ENCODE measurements at regions not wholly inside any gene's neighbourhood (a gene's known extent, or its start where the extent isn't known, plus 50 kb on each side); places are given as distances from the start of the nearest gene placed in this dataset.

- no peaks in the 10 kb centered on the region for H3K9me3 ChIP-seq (ENCODE audit: low read length)
- FAIRE-seq (no peak), DNase-seq (ENCODE audit: low spot score) (no peak), ATAC-seq (no peak)
- H3K36me3 ChIP-seq (replicated peaks in 1 of 2; ENCODE audit: control insufficient read depth in 1 of 2, insufficient read depth in 2 of 2, low read length in 2 of 2), result no peaks in the 10 kb centered on the region
- H3K4me3 ChIP-seq (replicated peaks in 1 of 3; ENCODE audit: insufficient read depth in 1 of 3, low read depth in 2 of 3, low read length in 3 of 3), result no peak overlapping the region
- intact Hi-C loops (cut with micrococcal nuclease; ENCODE audit: unreplicated experiment), result no loop called here
- ChIA-PET CTCF (ENCODE audit: low intra/inter-chr PET ratio, low total read pairs) (no interaction called here), POLR2A (no interaction called here)
- TF ChIP-seq DNMT3B (CRISPR knock-in tag; conservative IDR thresholded peaks at IDR 0.05) (no peak), ZFP1 (CRISPR knock-in tag; IDR thresholded peaks at IDR 0.05) (no peak), ZNF251 (CRISPR knock-in tag; IDR thresholded peaks at IDR 0.05) (no peak), NR1H2 (CRISPR knock-in tag; IDR thresholded peaks at IDR 0.05; ENCODE audit: borderline replicate concordance, low read depth) (no peak), SATB2 (CRISPR knock-in tag; IDR thresholded peaks at IDR 0.05) (no peak), PHF8 (CRISPR knock-in tag; IDR thresholded peaks at IDR 0.05) (no peak), GZF1 (CRISPR knock-in tag; IDR thresholded peaks at IDR 0.05) (no peak), ZNF570 (CRISPR knock-in tag; IDR thresholded peaks at IDR 0.05; ENCODE audit: borderline replicate concordance) (no peak)
- no TSS peak for BruUV-seq (replicated peaks)
- no peaks in the 10 kb centered on the region for H3K79me2 ChIP-seq (ENCODE audit: insufficient read depth, low read length)
- H3K9ac ChIP-seq (ENCODE audit: insufficient read depth, low read depth, low read length), result no peak overlapping the region
- no peak overlapping the region for H3K4me2 ChIP-seq (ENCODE audit: low read depth, low read length)
- in situ Hi-C loops (cut with HindIII; ENCODE audit: extremely low pct_ligation_motif_present, low pct_unique_long_range_greater_than_20kb), result no loop called here
- peaks cover 5% of the 10 kb centered on the region; the same call in 1 of the 2 replicates for H3K4me1 ChIP-seq (ENCODE audit: insufficient read depth, low read length)
- 58% methylated on average over 4 of the region's 4 CpGs for WGBS (ENCODE audit: low lambda C conversion rate)
- H4K20me1 ChIP-seq (ENCODE audit: insufficient read depth, low read length), result no peaks in the 10 kb centered on the region
- H2AFZ ChIP-seq (ENCODE audit: low read length), result no peak overlapping the region
- H3K27ac ChIP-seq (ENCODE audit: extremely low read length, insufficient read depth, low read length), result no peak overlapping the region
- no peaks in the 10 kb centered on the region for H3K27me3 ChIP-seq (ENCODE audit: control insufficient read depth in 1 of 2, insufficient read depth in 2 of 2, low read length in 2 of 2)
Observed at GRCh38 chr4:103375278-103375677, 177.1 kb upstream of the CENPE start.

GRCh38 chr4:103374758-103375157, 176.6 kb upstream of the CENPE start:
- Histone ChIP-seq H2AFZ (ENCODE audit: low read length) (no peak overlapping the region), H3K9me3 (ENCODE audit: low read length) (no peaks in the 10 kb centered on the region), H3K79me2 (ENCODE audit: insufficient read depth, low read length) (no peaks in the 10 kb centered on the region), H3K4me3 (replicated peaks in 1 of 3; ENCODE audit: insufficient read depth in 1 of 3, low read depth in 2 of 3, low read length in 3 of 3) (no peak overlapping the region), H3K27ac (ENCODE audit: extremely low read length, insufficient read depth, low read length) (no peak overlapping the region), H3K4me2 (ENCODE audit: low read depth, low read length) (no peak overlapping the region), H4K20me1 (ENCODE audit: insufficient read depth, low read length) (no peaks in the 10 kb centered on the region), H3K4me1 (ENCODE audit: insufficient read depth, low read length) (peaks cover 5% of the 10 kb centered on the region; the same call in 1 of the 2 replicates), H3K9ac (ENCODE audit: insufficient read depth, low read depth, low read length) (no peak overlapping the region), H3K36me3 (replicated peaks in 1 of 2; ENCODE audit: control insufficient read depth in 1 of 2, insufficient read depth in 2 of 2, low read length in 2 of 2) (no peaks in the 10 kb centered on the region), H3K27me3 (ENCODE audit: control insufficient read depth in 1 of 2, insufficient read depth in 2 of 2, low read length in 2 of 2) (no peaks in the 10 kb centered on the region)
- no peak for ATAC-seq
- no peak for DNase-seq (ENCODE audit: low spot score)
- in situ Hi-C loops (cut with HindIII; ENCODE audit: extremely low pct_ligation_motif_present, low pct_unique_long_range_greater_than_20kb), result no loop called here
- intact Hi-C loops (cut with micrococcal nuclease; ENCODE audit: unreplicated experiment), result no loop called here
- TF ChIP-seq PBX2 (CRISPR knock-in tag; IDR thresholded peaks at IDR 0.05) (no peak), GABPA (IDR thresholded peaks at IDR 0.05; ENCODE audit: low read depth, low read length) (no peak), GABPA (CRISPR knock-in tag; IDR thresholded peaks at IDR 0.05; ENCODE audit: low read depth) (no peak), EEA1 (CRISPR knock-in tag; IDR thresholded peaks at IDR 0.05; ENCODE audit: borderline replicate concordance) (no peak), MBD4 (IDR thresholded peaks at IDR 0.05; ENCODE audit: borderline replicate concordance, low read length) (no peak), AHR (CRISPR knock-in tag; IDR thresholded peaks at IDR 0.05) (no peak), ZSCAN5A (CRISPR knock-in tag; IDR thresholded peaks at IDR 0.05; ENCODE audit: borderline replicate concordance) (no peak), GABPB1 (CRISPR knock-in tag; IDR thresholded peaks at IDR 0.05) (no peak), DMAP1 (CRISPR knock-in tag; IDR thresholded peaks at IDR 0.05) (no peak), KLF16 (CRISPR knock-in tag; IDR thresholded peaks at IDR 0.05) (no peak), ZNF891 (CRISPR knock-in tag; IDR thresholded peaks at IDR 0.05) (no peak)
- ChIA-PET CTCF (ENCODE audit: low intra/inter-chr PET ratio, low total read pairs) (no interaction called here), POLR2A (no interaction called here)
- no TSS peak for BruUV-seq (replicated peaks)
- 58% methylated on average over 2 of the region's 2 CpGs for WGBS (ENCODE audit: low lambda C conversion rate)
- no peak for FAIRE-seq

All from HepG2 (cell line).